GM19238 (cell line): ENCODE measurements at regions not wholly inside any gene's neighbourhood (a gene's known extent, or its start where the extent isn't known, plus 50 kb on each side); places are given as distances from the start of the nearest gene placed in this dataset.
"Not testable (repeated sequence)": the region's sequence is repeated elsewhere in the genome, so short reads cannot be mapped to it uniquely, and the experiment has no call there.

ENCODE experiments used
- DNase-seq: peaks from one replicate; pipeline ENCODE4 v3.0.0; 2011; ENCODE audit warnings: low spot score; ENCODE audit not compliant: insufficient read length

GRCh38 chr2:234198976-234199375 is 148.5 kb downstream of the SPP2 start:
- DNase-seq: no peak

GRCh38 chr2:234195516-234195915 is 145.0 kb downstream of the SPP2 start:
- DNase-seq: no peak

GRCh38 chr2:234193977-234194563 is 143.6 kb downstream of the SPP2 start:
- DNase-seq: no peak

- DNase-seq: no peak
These were observed 141.4 kb downstream of the SPP2 start for GRCh38 chr2:234191819-234192407.

GRCh38 chr2:234189786-234190300 is 139.3 kb downstream of the SPP2 start:
- DNase-seq: no peak

- no peak for DNase-seq
These were observed 138.7 kb downstream of the SPP2 start for GRCh38 chr2:234189230-234189629.

- DNase-seq: no peak
These were observed 137.2 kb downstream of the SPP2 start for GRCh38 chr2:234187646-234188174.

GRCh38 chr2:234181121-234181520 is 130.6 kb downstream of the SPP2 start:
- no peak for DNase-seq

GRCh38 chr2:234179031-234179363 is 128.5 kb downstream of the SPP2 start:
- DNase-seq: no peak

- no peak for DNase-seq
These were observed 128.0 kb downstream of the SPP2 start for GRCh38 chr2:234178330-234179030.

- DNase-seq: no peak
These were observed 125.1 kb downstream of the SPP2 start for GRCh38 chr2:234175649-234176048.

- no peak for DNase-seq
These were observed 124.2 kb downstream of the SPP2 start for GRCh38 chr2:234174742-234175141.

GRCh38 chr2:234172532-234172931 is 122.0 kb downstream of the SPP2 start:
- DNase-seq: no peak

- DNase-seq: no peak
These were observed 121.6 kb downstream of the SPP2 start for GRCh38 chr2:234172066-234172465.

- DNase-seq: no peak
These were observed 121.2 kb downstream of the SPP2 start for GRCh38 chr2:234171666-234172065.

GRCh38 chr2:234169674-234170073 is 119.2 kb downstream of the SPP2 start:
- DNase-seq: no peak

GRCh38 chr2:234168605-234169570 is 118.4 kb downstream of the SPP2 start:
- DNase-seq: not testable (repeated sequence)

- DNase-seq: no peak
These were observed 116.0 kb downstream of the SPP2 start for GRCh38 chr2:234166531-234166930.

- DNase-seq: no peak
These were observed 114.9 kb downstream of the SPP2 start for GRCh38 chr2:234165421-234165820.

- DNase-seq: no peak
These were observed 114.3 kb downstream of the SPP2 start for GRCh38 chr2:234164493-234165413.
